WERI-Rb-1 (cell line): ENCODE measurements at regions not wholly inside any gene's neighbourhood (a gene's known extent, or its start where the extent isn't known, plus 50 kb on each side); places are given as distances from the start of the nearest gene placed in this dataset.
"Not testable (repeated sequence)": the region's sequence is repeated elsewhere in the genome, so short reads cannot be mapped to it uniquely, and the experiment has no call there.

Experiments
- DNase-seq: peaks from one replicate; pipeline ENCODE4 v3.0.0-alpha.2; 2020
- H3K27ac ChIP-seq: fragments of 250-450 bp; sonication (Bioruptor Pico); 2 replicates; pipeline ENCODE4 v1.5.1; 2020; ENCODE audit warnings: mild to moderate bottlenecking, moderate library complexity
- H3K27me3 ChIP-seq: fragments of 250-450 bp; sonication (Bioruptor Pico); 2 replicates; pipeline ENCODE4 v1.5.1; 2021; ENCODE audit warnings: mild to moderate bottlenecking, low read depth, moderate library complexity; ENCODE audit not compliant: insufficient read depth, severe bottlenecking
- H3K36me3 ChIP-seq: fragments of 250-450 bp; sonication (Bioruptor Pico); 2 replicates; pipeline ENCODE4 v1.5.1; 2020; ENCODE audit warnings: mild to moderate bottlenecking, moderate library complexity
- H3K4me3 ChIP-seq: 2 replicates; pipeline ENCODE4 v1.5.1; 2011; ENCODE audit warnings: low read depth, mild to moderate bottlenecking, control low read depth, low read length
- H3K9me3 ChIP-seq: fragments of 250-450 bp; sonication (Bioruptor Pico); 2 replicates; pipeline ENCODE4 v1.5.1; 2021; ENCODE audit warnings: mild to moderate bottlenecking, moderate library complexity; ENCODE audit not compliant: severe bottlenecking

GRCh38 chr15:22134941-22135566 is 54.7 kb downstream of the OR4M2 start:
- not testable (repeated sequence) for H3K36me3 ChIP-seq, H3K27me3 ChIP-seq, H3K27ac ChIP-seq, H3K4me3 ChIP-seq, DNase-seq, H3K9me3 ChIP-seq

- not testable (repeated sequence) for DNase-seq, H3K27ac ChIP-seq, H3K36me3 ChIP-seq, H3K4me3 ChIP-seq, H3K27me3 ChIP-seq, H3K9me3 ChIP-seq
Measured at GRCh38 chr15:22137572-22137971, 57.2 kb downstream of the OR4M2 start.

GRCh38 chr15:22141106-22141505 is 60.8 kb downstream of the OR4M2 start:
- not testable (repeated sequence) for DNase-seq, H3K9me3 ChIP-seq, H3K27ac ChIP-seq, H3K36me3 ChIP-seq, H3K4me3 ChIP-seq, H3K27me3 ChIP-seq

GRCh38 chr15:22148109-22148508 is 67.8 kb downstream of the OR4M2 start:
- H3K9me3 ChIP-seq, H3K36me3 ChIP-seq, H3K27ac ChIP-seq, H3K4me3 ChIP-seq, H3K27me3 ChIP-seq, DNase-seq: not testable (repeated sequence)

- not testable (repeated sequence) for H3K4me3 ChIP-seq, H3K27ac ChIP-seq, H3K27me3 ChIP-seq, DNase-seq, H3K36me3 ChIP-seq, H3K9me3 ChIP-seq
Measured at GRCh38 chr15:22158243-22158642, 77.9 kb downstream of the OR4M2 start.

GRCh38 chr15:22160283-22160682 is 80.0 kb downstream of the OR4M2 start:
- H3K27me3 ChIP-seq, H3K27ac ChIP-seq, H3K36me3 ChIP-seq, DNase-seq, H3K4me3 ChIP-seq, H3K9me3 ChIP-seq: not testable (repeated sequence)

- not testable (repeated sequence) for H3K4me3 ChIP-seq, DNase-seq, H3K27ac ChIP-seq, H3K36me3 ChIP-seq, H3K9me3 ChIP-seq, H3K27me3 ChIP-seq
Measured at GRCh38 chr15:22160741-22161140, 80.4 kb downstream of the OR4M2 start.

- not testable (repeated sequence) for DNase-seq, H3K9me3 ChIP-seq, H3K27me3 ChIP-seq, H3K27ac ChIP-seq, H3K4me3 ChIP-seq, H3K36me3 ChIP-seq
Measured at GRCh38 chr15:22161398-22161797, 81.1 kb downstream of the OR4M2 start.

GRCh38 chr15:22163715-22164114 is 83.4 kb downstream of the OR4M2 start:
- not testable (repeated sequence) for H3K4me3 ChIP-seq, H3K27ac ChIP-seq, DNase-seq, H3K36me3 ChIP-seq, H3K27me3 ChIP-seq, H3K9me3 ChIP-seq

- not testable (repeated sequence) for H3K27ac ChIP-seq, H3K4me3 ChIP-seq, H3K27me3 ChIP-seq, DNase-seq, H3K9me3 ChIP-seq, H3K36me3 ChIP-seq
Measured at GRCh38 chr15:22167521-22167920, 87.2 kb downstream of the OR4M2 start.

GRCh38 chr15:22173029-22173998 is 93.0 kb downstream of the OR4M2 start:
- H3K27me3 ChIP-seq, H3K9me3 ChIP-seq, H3K36me3 ChIP-seq, H3K4me3 ChIP-seq, DNase-seq, H3K27ac ChIP-seq: not testable (repeated sequence)

- not testable (repeated sequence) for H3K27me3 ChIP-seq, H3K27ac ChIP-seq, DNase-seq, H3K4me3 ChIP-seq, H3K9me3 ChIP-seq, H3K36me3 ChIP-seq
Measured at GRCh38 chr15:22174088-22174487, 93.8 kb downstream of the OR4M2 start.

- not testable (repeated sequence) for H3K27ac ChIP-seq, H3K9me3 ChIP-seq, DNase-seq, H3K27me3 ChIP-seq, H3K36me3 ChIP-seq, H3K4me3 ChIP-seq
Measured at GRCh38 chr15:22177965-22178364, 97.6 kb downstream of the OR4M2 start.

- not testable (repeated sequence) for H3K36me3 ChIP-seq, H3K4me3 ChIP-seq, H3K27ac ChIP-seq, H3K27me3 ChIP-seq, H3K9me3 ChIP-seq, DNase-seq
Measured at GRCh38 chr15:22178438-22178837, 98.1 kb downstream of the OR4M2 start.

- H3K27ac ChIP-seq, H3K27me3 ChIP-seq, H3K4me3 ChIP-seq, H3K36me3 ChIP-seq, H3K9me3 ChIP-seq, DNase-seq: not testable (repeated sequence)
Measured at GRCh38 chr15:22179043-22179442, 98.7 kb downstream of the OR4M2 start.
